T-cell (primary cell): ENCODE measurements at regions not wholly inside any gene's neighbourhood (a gene's known extent, or its start where the extent isn't known, plus 50 kb on each side); places are given as distances from the start of the nearest gene placed in this dataset.

Source experiments
- ATAC-seq, 4 experiments: fragments of 200-7000 bp in 3 of 4; fragments of 150-1000 bp in 1 of 4; cut with Tn5 transposase; replicated peaks in 1 of 4; 1 replicate in 3 of 4; 2 replicates in 1 of 4; pipeline ENCODE4 v1.10.0; 2021; ENCODE audit warnings: moderate library complexity in 3 of 4, mild to moderate bottlenecking in 2 of 4, moderate number of reproducible peaks in 1 of 4
- CTCF ChIA-PET, 2 donors: fragments of 300-600 bp; sonication (Branson Sonifier 250); formaldehyde crosslinking; loops; one replicate each; lab custom pipeline; 2022; ENCODE audit warnings: antibody characterized with exemption in 2 of 2; lab: Charles Lee
- POLR2A ChIA-PET, 2 donors: fragments of 300-600 bp; sonication (Branson Sonifier 250); formaldehyde crosslinking; loops; one replicate each; lab custom pipeline; 2022; ENCODE audit warnings: antibody characterized with exemption in 2 of 2; lab: Charles Lee
- DNase-seq, 35 experiments: peaks; one replicate each; pipeline versions ENCODE4 v3.0.0 to v3.0.0-alpha.2; 2013 to 2023
- H3K27ac ChIP-seq: one replicate; pipeline ENCODE4 v1.5.1; 2013; ENCODE audit warnings: low read length
- H3K27me3 ChIP-seq, 2 experiments: replicated peaks in 1 of 2; 1 replicate in 1 of 2; 2 replicates in 1 of 2; pipeline versions ENCODE4 v1.6.1 to v1.7.0; 2013; ENCODE audit warnings: low read length in 1 of 2, mixed read lengths in 1 of 2; ENCODE audit not compliant: control insufficient read depth in 2 of 2, insufficient read depth in 2 of 2; ENCODE audit errors: extremely low read depth in 1 of 2
- H3K36me3 ChIP-seq, 2 donors: 1 replicate in 1 of 2; 2 replicates in 1 of 2; pipeline versions ENCODE4 v1.6.1 to v1.7.0; 2013; ENCODE audit warnings: low read length in 1 of 2; ENCODE audit not compliant: control insufficient read depth in 2 of 2, insufficient read depth in 1 of 2; ENCODE audit errors: extremely low read depth in 1 of 2
- H3K4me1 ChIP-seq, 2 experiments: 1 replicate in 1 of 2; 2 replicates in 1 of 2; pipeline versions ENCODE4 v1.6.1 to v1.7.0; 2013; ENCODE audit warnings: low read length in 2 of 2, mixed read lengths in 1 of 2; ENCODE audit not compliant: insufficient read depth in 2 of 2, control insufficient read depth in 1 of 2; ENCODE audit errors: extremely low read depth in 1 of 2
- H3K4me3 ChIP-seq, 2 donors: 1 replicate in 1 of 2; 2 replicates in 1 of 2; pipeline versions ENCODE4 v1.5.1 to v1.7.0; 2013; ENCODE audit warnings: mild to moderate bottlenecking in 2 of 2, low read length in 1 of 2, moderate library complexity in 1 of 2; ENCODE audit not compliant: control insufficient read depth in 1 of 2; ENCODE audit errors: extremely low read depth in 1 of 2
- H3K9me3 ChIP-seq: 2 replicates; pipeline ENCODE4 v1.7.0; 2013
- H3K27ac Mint-ChIP-seq, 2 donors: one replicate each; pipeline ENCODE4 v1.8.0; 2020 to 2021; ENCODE audit warnings: mild to moderate bottlenecking in 2 of 2, mixed read lengths in 2 of 2
- H3K27me3 Mint-ChIP-seq, 2 donors: one replicate each; pipeline ENCODE4 v1.8.0; 2021 to 2022; ENCODE audit warnings: mixed read lengths in 2 of 2
- H3K36me3 Mint-ChIP-seq: one replicate; pipeline ENCODE4 v1.8.0; 2021; ENCODE audit warnings: mixed read lengths
- H3K4me1 Mint-ChIP-seq, 3 donors: one replicate each; pipeline ENCODE4 v1.8.0; 2020 to 2022; ENCODE audit warnings: mixed read lengths in 3 of 3, mild to moderate bottlenecking in 1 of 3
- H3K4me3 Mint-ChIP-seq, 3 donors: one replicate each; pipeline ENCODE4 v1.8.0; 2020 to 2022; ENCODE audit warnings: mild to moderate bottlenecking in 3 of 3, mixed read lengths in 3 of 3, moderate library complexity in 3 of 3
- H3K9me3 Mint-ChIP-seq, 3 donors: one replicate each; pipeline ENCODE4 v1.8.0; 2020 to 2022; ENCODE audit warnings: mixed read lengths in 3 of 3
- WGBS: methylation state at CpG from one replicate; pipeline ENCODE4 v1.1.5; 2013; ENCODE audit warnings: missing lambda C conversion rate; ENCODE audit not compliant: insufficient coverage; 5-methylcytosine and 5-hydroxymethylcytosine counted together

- no peak overlapping the region for H3K27ac ChIP-seq
- H3K4me3 ChIP-seq, result no peak overlapping the region
- CTCF ChIA-PET, result no interaction called here
- H3K27me3 ChIP-seq, result no peaks in the 10 kb centered on the region
- no peaks in the 10 kb centered on the region for H3K4me1 ChIP-seq
- H3K9me3 ChIP-seq, result no peaks in the 10 kb centered on the region
- Mint-ChIP-seq H3K4me3 (no peak overlapping the region), H3K9me3 (peaks cover 13 to 15% (median 15%) of the 10 kb centered on the region in 3 donors), H3K36me3 (no peaks in the 10 kb centered on the region), H3K27me3 (no peaks in the 10 kb centered on the region), H3K27ac (no peak overlapping the region), H3K4me1 (no peaks in the 10 kb centered on the region)
- POLR2A ChIA-PET, result no interaction called here
- H3K36me3 ChIP-seq, result no peaks in the 10 kb centered on the region
- ATAC-seq (no peak), DNase-seq (no peak)
- no CpG with 5 or more reads among the region's 4 CpGs for WGBS
Measured at GRCh38 chr5:117837786-117838185, 1150.6 kb downstream of the DTWD2 start.

- Mint-ChIP-seq H3K9me3 (peaks cover 13 to 20% (median 14%) of the 10 kb centered on the region in 3 donors), H3K27ac (no peak overlapping the region), H3K36me3 (no peaks in the 10 kb centered on the region), H3K4me1 (no peaks in the 10 kb centered on the region), H3K4me3 (no peak overlapping the region), H3K27me3 (no peaks in the 10 kb centered on the region)
- ChIA-PET POLR2A (no interaction called here), CTCF (no interaction called here)
- Histone ChIP-seq H3K27ac (no peak overlapping the region), H3K4me1 (no peaks in the 10 kb centered on the region), H3K36me3 (no peaks in the 10 kb centered on the region), H3K27me3 (no peaks in the 10 kb centered on the region), H3K9me3 (no peaks in the 10 kb centered on the region), H3K4me3 (no peak overlapping the region)
- WGBS, result 93% methylated on average over 3 of the region's 4 CpGs
- DNase-seq (no peak), ATAC-seq (no peak)
Measured at GRCh38 chr5:117833691-117834090, 1154.7 kb downstream of the DTWD2 start.

GRCh38 chr5:117829646-117830045 lies 1158.7 kb downstream of the DTWD2 start:
- Mint-ChIP-seq H3K27ac (no peak overlapping the region), H3K27me3 (no peaks in the 10 kb centered on the region), H3K4me3 (no peak overlapping the region), H3K36me3 (no peaks in the 10 kb centered on the region), H3K9me3 (peaks cover 17 to 27% (median 24%) of the 10 kb centered on the region in 3 donors), H3K4me1 (no peaks in the 10 kb centered on the region)
- Histone ChIP-seq H3K27ac (no peak overlapping the region), H3K4me1 (no peaks in the 10 kb centered on the region), H3K9me3 (no peaks in the 10 kb centered on the region), H3K27me3 (no peaks in the 10 kb centered on the region), H3K4me3 (no peak overlapping the region), H3K36me3 (no peaks in the 10 kb centered on the region)
- ATAC-seq (no peak), DNase-seq (no peak)
- POLR2A ChIA-PET, result no interaction called here
- CTCF ChIA-PET, result no interaction called here
- 100% methylated on average over 2 of the region's 3 CpGs for WGBS

GRCh38 chr5:117813850-117814249 lies 1174.5 kb downstream of the DTWD2 start:
- H3K27me3 ChIP-seq, result no peaks in the 10 kb centered on the region

GRCh38 chr5:117812861-117813260 lies 1175.5 kb downstream of the DTWD2 start:
- Histone ChIP-seq H3K27me3 (no peaks in the 10 kb centered on the region), H3K27ac (no peak overlapping the region), H3K4me3 (no peak overlapping the region), H3K36me3 (no peaks in the 10 kb centered on the region), H3K4me1 (no peaks in the 10 kb centered on the region), H3K9me3 (no peaks in the 10 kb centered on the region)
- no peak overlapping the region for H3K27ac Mint-ChIP-seq
- peaks cover 4 to 21% (median 12%) of the 10 kb centered on the region in 3 donors for H3K9me3 Mint-ChIP-seq
- H3K27me3 Mint-ChIP-seq, result no peaks in the 10 kb centered on the region
- ATAC-seq, result no peak
- H3K36me3 Mint-ChIP-seq, result no peaks in the 10 kb centered on the region
- H3K4me3 Mint-ChIP-seq, result no peak overlapping the region
- no peak for DNase-seq
- no peaks in the 10 kb centered on the region for H3K4me1 Mint-ChIP-seq
- ChIA-PET POLR2A (interaction anchor here in 1 of 2 donors (0.6 kb wide), 1 partner anchor 34 kb away, joined by 3 read pairs; no protein-coding TSS in a partner anchor), CTCF (no interaction called here)
- WGBS, result no CpG with 5 or more reads among the region's 1 CpG

More at GRCh38 chr5:117813850-117814249, 1174.5 kb downstream of the DTWD2 start:
- H3K36me3 ChIP-seq, result no peaks in the 10 kb centered on the region
- Mint-ChIP-seq H3K27me3 (no peaks in the 10 kb centered on the region), H3K4me3 (no peak overlapping the region), H3K9me3 (peaks cover 4 to 22% (median 13%) of the 10 kb centered on the region in 3 donors), H3K4me1 (no peaks in the 10 kb centered on the region), H3K27ac (no peak overlapping the region), H3K36me3 (no peaks in the 10 kb centered on the region)
- DNase-seq (no peak), ATAC-seq (no peak)
- no peaks in the 10 kb centered on the region for H3K4me1 ChIP-seq
- no peaks in the 10 kb centered on the region for H3K9me3 ChIP-seq
- no peak overlapping the region for H3K27ac ChIP-seq
- no peak overlapping the region for H3K4me3 ChIP-seq
- POLR2A ChIA-PET, result interaction anchor here in 1 of 2 donors (0.7 kb wide), 1 partner anchor 208 kb away, joined by 5 read pairs; no protein-coding TSS in a partner anchor
- WGBS, result no CpG with 5 or more reads among the region's 2 CpGs
- CTCF ChIA-PET, result no interaction called here

DNA sequence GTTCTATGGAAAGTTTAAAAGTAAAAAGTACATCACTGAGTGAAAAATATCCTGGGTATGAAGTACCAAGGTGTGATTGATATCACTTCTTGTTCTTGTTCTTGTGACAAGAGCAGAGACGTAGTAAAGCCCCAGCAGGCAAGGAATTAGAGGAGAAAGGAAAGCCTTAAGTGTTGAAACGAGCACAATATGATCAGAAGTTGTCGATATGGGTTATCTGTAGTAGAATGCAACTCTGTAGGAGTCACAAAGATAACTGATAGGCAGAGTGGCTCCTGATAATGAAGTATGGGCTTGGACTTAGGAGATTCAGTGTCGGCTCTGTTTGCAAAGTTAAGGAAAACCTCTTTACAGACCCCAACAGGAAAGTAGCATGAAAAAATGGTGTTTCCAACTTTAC lies 1179.1 kb downstream of the DTWD2 start:
- H3K4me1 ChIP-seq, result no peaks in the 10 kb centered on the region
- H3K4me3 ChIP-seq, result no peak overlapping the region
- Mint-ChIP-seq H3K4me3 (no peak overlapping the region), H3K36me3 (no peaks in the 10 kb centered on the region), H3K27me3 (no peaks in the 10 kb centered on the region), H3K27ac (no peak overlapping the region), H3K9me3 (peaks cover 13 to 28% (median 20%) of the 10 kb centered on the region in 3 donors), H3K4me1 (no peaks in the 10 kb centered on the region)
- CTCF ChIA-PET, result no interaction called here
- ATAC-seq, result no peak
- H3K27ac ChIP-seq, result no peak overlapping the region
- no peaks in the 10 kb centered on the region for H3K27me3 ChIP-seq
- 39% methylated on average over 3 of the region's 4 CpGs for WGBS
- POLR2A ChIA-PET, result no interaction called here
- H3K36me3 ChIP-seq, result no peaks in the 10 kb centered on the region
- no peaks in the 10 kb centered on the region for H3K9me3 ChIP-seq
- DNase-seq, result no peak

- ATAC-seq (no peak), DNase-seq (no peak)
- Mint-ChIP-seq H3K9me3 (peaks cover 17 to 26% (median 19%) of the 10 kb centered on the region in 3 donors), H3K4me3 (no peak overlapping the region), H3K4me1 (no peaks in the 10 kb centered on the region), H3K27ac (no peak overlapping the region), H3K36me3 (no peaks in the 10 kb centered on the region), H3K27me3 (no peaks in the 10 kb centered on the region)
- no peaks in the 10 kb centered on the region for H3K9me3 ChIP-seq
- H3K36me3 ChIP-seq, result no peaks in the 10 kb centered on the region
- WGBS, result 40% methylated on average over 1 of the region's 1 CpG
- no peak overlapping the region for H3K4me3 ChIP-seq
- H3K27me3 ChIP-seq, result no peaks in the 10 kb centered on the region
- ChIA-PET CTCF (no interaction called here), POLR2A (no interaction called here)
- H3K27ac ChIP-seq, result no peak overlapping the region
- H3K4me1 ChIP-seq, result no peaks in the 10 kb centered on the region
Measured at GRCh38 chr5:117805058-117805457, 1183.3 kb downstream of the DTWD2 start.
